Lower leg skin (tissue), 3 donors: ENCODE measurements at regions not wholly inside any gene's neighbourhood (a gene's known extent, or its start where the extent isn't known, plus 50 kb on each side); places are given as distances from the start of the nearest gene placed in this dataset.

Source experiments
- POLR2A ChIP-seq, 2 donors: fragments of 450-650 bp; IDR thresholded peaks; one replicate each; pipeline ENCODE4 v1.6.1; 2016 to 2017; ENCODE audit warnings: antibody characterized with exemption in 2 of 2, mild to moderate bottlenecking in 1 of 2, moderate library complexity in 1 of 2
- TF ChIP-seq, protein P1 (sequence below), 3 donors: fragments of 450-650 bp; IDR thresholded peaks; one replicate each; pipeline ENCODE4 v1.5.1; 2016; ENCODE audit warnings: antibody characterized with exemption in 3 of 3, mild to moderate bottlenecking in 3 of 3, moderate library complexity in 2 of 3

DNA sequence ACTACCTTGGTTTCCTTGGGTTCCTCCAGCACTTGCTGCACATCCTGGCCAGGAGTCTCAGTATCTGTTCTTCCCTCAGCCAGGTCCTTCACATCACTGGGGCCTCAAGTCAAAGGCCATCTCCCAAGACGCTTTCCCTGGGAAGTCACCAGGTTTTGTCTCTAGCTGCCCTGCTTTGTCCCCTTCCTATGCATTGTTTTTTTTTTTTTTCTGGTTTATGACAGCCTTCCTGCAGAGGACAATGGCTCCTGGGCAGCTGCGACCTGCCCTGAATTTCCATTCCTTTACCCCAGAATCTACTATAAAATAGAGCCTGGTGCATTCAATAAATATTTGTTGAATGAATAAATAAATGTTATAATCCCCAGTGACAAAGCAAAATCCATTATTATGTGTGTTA lies 687.3 kb downstream of the QKI start:
- TF ChIP-seq, protein P1, sequence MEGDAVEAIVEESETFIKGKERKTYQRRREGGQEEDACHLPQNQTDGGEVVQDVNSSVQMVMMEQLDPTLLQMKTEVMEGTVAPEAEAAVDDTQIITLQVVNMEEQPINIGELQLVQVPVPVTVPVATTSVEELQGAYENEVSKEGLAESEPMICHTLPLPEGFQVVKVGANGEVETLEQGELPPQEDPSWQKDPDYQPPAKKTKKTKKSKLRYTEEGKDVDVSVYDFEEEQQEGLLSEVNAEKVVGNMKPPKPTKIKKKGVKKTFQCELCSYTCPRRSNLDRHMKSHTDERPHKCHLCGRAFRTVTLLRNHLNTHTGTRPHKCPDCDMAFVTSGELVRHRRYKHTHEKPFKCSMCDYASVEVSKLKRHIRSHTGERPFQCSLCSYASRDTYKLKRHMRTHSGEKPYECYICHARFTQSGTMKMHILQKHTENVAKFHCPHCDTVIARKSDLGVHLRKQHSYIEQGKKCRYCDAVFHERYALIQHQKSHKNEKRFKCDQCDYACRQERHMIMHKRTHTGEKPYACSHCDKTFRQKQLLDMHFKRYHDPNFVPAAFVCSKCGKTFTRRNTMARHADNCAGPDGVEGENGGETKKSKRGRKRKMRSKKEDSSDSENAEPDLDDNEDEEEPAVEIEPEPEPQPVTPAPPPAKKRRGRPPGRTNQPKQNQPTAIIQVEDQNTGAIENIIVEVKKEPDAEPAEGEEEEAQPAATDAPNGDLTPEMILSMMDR (IDR thresholded peaks at IDR 0.05) = no peak
- no peak for TF ChIP-seq POLR2A (IDR thresholded peaks at IDR 0.05)
